ENCODE measurements at regions not wholly inside any gene's neighbourhood (a gene's known extent, or its start where the extent isn't known, plus 50 kb on each side); places are given as distances from the start of the nearest gene placed in this dataset.

DNA sequence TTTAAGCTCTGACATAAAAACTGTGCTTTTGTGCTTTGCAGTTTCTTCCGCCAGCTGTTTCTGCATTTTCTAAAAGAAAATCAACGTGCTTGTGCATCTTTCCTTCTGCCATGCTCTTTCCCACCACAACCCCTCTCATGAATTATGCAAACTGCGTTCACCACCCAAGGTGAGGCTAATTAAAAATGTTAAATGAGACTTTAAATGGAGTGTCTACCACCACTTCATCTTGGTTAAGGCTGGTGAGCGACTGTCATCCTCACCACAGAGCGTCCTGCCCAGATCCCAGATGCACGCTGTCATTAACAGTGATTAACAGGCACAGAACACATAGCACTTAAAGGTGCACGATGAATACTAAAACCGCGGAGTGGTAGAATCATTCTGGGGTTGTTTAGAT lies 250.5 kb upstream of the RAB6C start:
- 94% methylated on average over 6 of the region's 9 CpGs for WGBS (ENCODE audit: insufficient coverage)
- ChIA-PET POLR2A (no interaction called here), CTCF (interaction anchor here (1.5 kb wide), 1 partner anchor 15 kb away, joined by 4 read pairs; no protein-coding TSS in a partner anchor)
- Histone ChIP-seq H3K9me3 (ENCODE audit: control extremely low read depth in 1 of 5, control insufficient read depth in 4 of 5, insufficient read depth in 2 of 5, low read depth in 1 of 5, low read length in 4 of 5) (no peaks in the 10 kb centered on the region), H3K27me3 (replicated peaks in 2 of 5; ENCODE audit: control insufficient read depth in 4 of 5, insufficient read depth in 5 of 5, low read length in 4 of 5) (no peaks in the 10 kb centered on the region), H3K4me1 (ENCODE audit: control extremely low read depth in 1 of 4, control insufficient read depth in 4 of 4, insufficient read depth in 4 of 4, low read length in 3 of 4) (no peaks in the 10 kb centered on the region), H3K27ac (ENCODE audit: insufficient read depth in 1 of 2, low read depth in 1 of 2, low read length in 2 of 2, poor library complexity in 1 of 2, severe bottlenecking in 2 of 2) (no peak overlapping the region), H3K4me3 (ENCODE audit: control insufficient read depth in 1 of 7, extremely low read depth in 1 of 7, insufficient read depth in 4 of 7, low read depth in 2 of 7, low read length in 6 of 7) (no peak overlapping the region), H3K36me3 (ENCODE audit: control insufficient read depth in 4 of 4, insufficient read depth in 4 of 4, low read length in 3 of 4) (no peaks in the 10 kb centered on the region)
- DNase-seq, result no peak

- CTCF ChIA-PET, result no interaction called here
- H3K4me1 ChIP-seq (ENCODE audit: control extremely low read depth in 1 of 4, control insufficient read depth in 4 of 4, insufficient read depth in 4 of 4, low read length in 3 of 4), result no peaks in the 10 kb centered on the region
Measured at GRCh38 chr2:129729646-129730045, 249.8 kb upstream of the RAB6C start.

DNA sequence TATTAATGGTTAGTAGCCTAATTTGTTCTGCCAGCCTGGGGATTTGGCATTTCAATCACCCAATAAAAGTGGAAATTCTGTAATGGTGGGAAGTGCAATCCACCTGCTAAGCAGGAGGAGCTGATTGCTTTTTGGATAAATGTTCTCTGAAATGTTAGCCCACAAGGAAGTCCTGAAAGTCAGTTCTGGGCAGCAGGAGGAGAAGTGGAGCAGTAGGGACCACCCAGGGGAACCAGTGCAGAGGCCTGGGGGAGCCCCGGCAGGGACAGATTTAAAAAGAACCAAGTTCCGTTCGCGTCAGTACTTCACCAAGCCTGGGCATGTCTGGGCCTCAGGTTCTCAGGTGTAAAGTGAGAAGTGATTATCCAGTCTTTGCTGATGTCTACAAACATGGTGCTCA lies 248.5 kb upstream of the RAB6C start:
- 94% methylated on average over 4 of the region's 4 CpGs for WGBS (ENCODE audit: insufficient coverage)
- Histone ChIP-seq H3K27ac (ENCODE audit: insufficient read depth in 1 of 2, low read depth in 1 of 2, low read length in 2 of 2, poor library complexity in 1 of 2, severe bottlenecking in 2 of 2) (no peak overlapping the region), H3K9me3 (ENCODE audit: control extremely low read depth in 1 of 5, control insufficient read depth in 4 of 5, insufficient read depth in 2 of 5, low read depth in 1 of 5, low read length in 4 of 5) (no peaks in the 10 kb centered on the region), H3K36me3 (ENCODE audit: control insufficient read depth in 4 of 4, insufficient read depth in 4 of 4, low read length in 3 of 4) (no peaks in the 10 kb centered on the region), H3K27me3 (replicated peaks in 2 of 5; ENCODE audit: control insufficient read depth in 4 of 5, insufficient read depth in 5 of 5, low read length in 4 of 5) (no peaks in the 10 kb centered on the region), H3K4me3 (ENCODE audit: control insufficient read depth in 1 of 7, extremely low read depth in 1 of 7, insufficient read depth in 4 of 7, low read depth in 2 of 7, low read length in 6 of 7) (no peak overlapping the region), H3K4me1 (ENCODE audit: control extremely low read depth in 1 of 4, control insufficient read depth in 4 of 4, insufficient read depth in 4 of 4, low read length in 3 of 4) (no peaks in the 10 kb centered on the region)
- POLR2A ChIA-PET, result no interaction called here
- CTCF ChIA-PET, result no interaction called here
- no peak for DNase-seq

More at GRCh38 chr2:129729646-129730045, 249.8 kb upstream of the RAB6C start:
- WGBS (ENCODE audit: insufficient coverage), result 97% methylated on average over 4 of the region's 4 CpGs
- Histone ChIP-seq H3K27ac (ENCODE audit: insufficient read depth in 1 of 2, low read depth in 1 of 2, low read length in 2 of 2, poor library complexity in 1 of 2, severe bottlenecking in 2 of 2) (no peak overlapping the region), H3K36me3 (ENCODE audit: control insufficient read depth in 4 of 4, insufficient read depth in 4 of 4, low read length in 3 of 4) (no peaks in the 10 kb centered on the region), H3K27me3 (replicated peaks in 2 of 5; ENCODE audit: control insufficient read depth in 4 of 5, insufficient read depth in 5 of 5, low read length in 4 of 5) (no peaks in the 10 kb centered on the region), H3K9me3 (ENCODE audit: control extremely low read depth in 1 of 5, control insufficient read depth in 4 of 5, insufficient read depth in 2 of 5, low read depth in 1 of 5, low read length in 4 of 5) (no peaks in the 10 kb centered on the region), H3K4me3 (ENCODE audit: control insufficient read depth in 1 of 7, extremely low read depth in 1 of 7, insufficient read depth in 4 of 7, low read depth in 2 of 7, low read length in 6 of 7) (no peak overlapping the region)
- no peak for DNase-seq
- POLR2A ChIA-PET, result no interaction called here

DNA sequence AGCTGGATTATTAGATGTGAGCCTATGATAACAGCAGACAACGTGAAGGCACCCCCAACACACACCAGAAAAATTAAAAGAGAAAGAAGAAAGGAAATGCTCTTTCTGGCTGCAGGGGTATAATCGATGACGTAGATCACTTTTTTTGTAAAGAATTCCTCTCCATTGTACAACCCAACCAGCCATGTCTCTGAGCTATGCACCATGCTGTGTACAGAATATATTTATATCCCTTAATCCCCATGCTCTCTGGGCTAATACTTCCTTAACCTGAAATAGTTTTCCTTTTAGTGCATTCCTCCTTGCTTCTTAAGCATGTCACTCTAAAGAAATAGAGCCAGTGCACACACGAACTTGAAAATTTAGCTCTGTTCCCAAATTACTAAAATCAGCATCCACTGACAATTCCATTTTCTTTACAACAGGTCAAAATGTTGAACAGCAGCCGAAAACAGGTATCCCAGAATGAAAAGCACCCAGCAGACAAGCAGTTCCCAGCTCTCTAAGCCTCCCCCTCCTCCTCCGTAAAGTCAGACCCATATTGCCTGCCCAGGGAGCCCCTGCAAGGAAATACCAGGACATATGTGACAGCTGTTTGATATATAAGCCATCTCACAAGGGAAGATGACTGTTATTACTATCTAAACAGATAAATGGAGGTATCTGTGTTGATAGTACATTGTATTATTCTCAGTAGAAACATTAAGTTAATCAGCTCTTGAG lies 247.4 kb upstream of the RAB6C start:
- ChIA-PET CTCF (no interaction called here), POLR2A (no interaction called here)
- Histone ChIP-seq H3K4me3 (ENCODE audit: control insufficient read depth in 1 of 7, extremely low read depth in 1 of 7, insufficient read depth in 4 of 7, low read depth in 2 of 7, low read length in 6 of 7) (no peak overlapping the region), H3K4me1 (ENCODE audit: control extremely low read depth in 1 of 4, control insufficient read depth in 4 of 4, insufficient read depth in 4 of 4, low read length in 3 of 4) (no peaks in the 10 kb centered on the region), H3K36me3 (ENCODE audit: control insufficient read depth in 4 of 4, insufficient read depth in 4 of 4, low read length in 3 of 4) (no peaks in the 10 kb centered on the region), H3K9me3 (ENCODE audit: control extremely low read depth in 1 of 5, control insufficient read depth in 4 of 5, insufficient read depth in 2 of 5, low read depth in 1 of 5, low read length in 4 of 5) (peaks cover 0 to 3% (median 0%) of the 10 kb centered on the region in 5 experiments), H3K27me3 (replicated peaks in 2 of 5; ENCODE audit: control insufficient read depth in 4 of 5, insufficient read depth in 5 of 5, low read length in 4 of 5) (no peaks in the 10 kb centered on the region), H3K27ac (ENCODE audit: insufficient read depth in 1 of 2, low read depth in 1 of 2, low read length in 2 of 2, poor library complexity in 1 of 2, severe bottlenecking in 2 of 2) (no peak overlapping the region)
- DNase-seq, result no peak
- 100% methylated on average over 2 of the region's 6 CpGs for WGBS (ENCODE audit: insufficient coverage)

- POLR2A ChIA-PET, result no interaction called here
- WGBS (ENCODE audit: insufficient coverage), result 83% methylated on average over 7 of the region's 7 CpGs
- Histone ChIP-seq H3K4me3 (ENCODE audit: control insufficient read depth in 1 of 7, extremely low read depth in 1 of 7, insufficient read depth in 4 of 7, low read depth in 2 of 7, low read length in 6 of 7) (no peak overlapping the region), H3K4me1 (ENCODE audit: control extremely low read depth in 1 of 4, control insufficient read depth in 4 of 4, insufficient read depth in 4 of 4, low read length in 3 of 4) (no peaks in the 10 kb centered on the region), H3K27ac (ENCODE audit: insufficient read depth in 1 of 2, low read depth in 1 of 2, low read length in 2 of 2, poor library complexity in 1 of 2, severe bottlenecking in 2 of 2) (no peak overlapping the region), H3K9me3 (ENCODE audit: control extremely low read depth in 1 of 5, control insufficient read depth in 4 of 5, insufficient read depth in 2 of 5, low read depth in 1 of 5, low read length in 4 of 5) (peaks cover 0 to 3% (median 0%) of the 10 kb centered on the region in 5 experiments), H3K27me3 (replicated peaks in 2 of 5; ENCODE audit: control insufficient read depth in 4 of 5, insufficient read depth in 5 of 5, low read length in 4 of 5) (no peaks in the 10 kb centered on the region), H3K36me3 (ENCODE audit: control insufficient read depth in 4 of 4, insufficient read depth in 4 of 4, low read length in 3 of 4) (no peaks in the 10 kb centered on the region)
- DNase-seq, result no peak
- CTCF ChIA-PET, result no interaction called here
Measured at GRCh38 chr2:129732630-129733026, 246.8 kb upstream of the RAB6C start.

DNA sequence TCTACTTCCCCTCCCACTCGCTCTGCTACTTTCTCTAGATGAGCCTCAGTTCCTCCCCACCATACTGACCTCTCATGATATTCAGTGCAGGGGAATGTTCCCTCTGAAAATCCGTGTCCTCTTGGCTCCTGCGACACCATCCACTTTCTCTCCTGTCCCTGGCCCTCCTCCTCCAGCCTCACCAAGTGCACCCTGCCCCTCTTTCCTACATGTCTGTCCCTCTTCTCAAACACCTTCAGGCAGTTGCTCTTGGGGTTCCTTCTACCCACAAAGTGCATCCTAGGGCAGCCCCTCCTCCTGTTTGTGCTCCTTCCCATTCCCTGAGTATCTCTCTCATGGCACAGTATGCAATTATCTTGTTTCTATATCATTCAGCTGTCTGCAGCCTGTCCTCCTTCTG lies 246.4 kb upstream of the RAB6C start:
- ChIA-PET CTCF (no interaction called here), POLR2A (no interaction called here)
- Histone ChIP-seq H3K9me3 (ENCODE audit: control extremely low read depth in 1 of 5, control insufficient read depth in 4 of 5, insufficient read depth in 2 of 5, low read depth in 1 of 5, low read length in 4 of 5) (peaks cover 0 to 3% (median 0%) of the 10 kb centered on the region in 5 experiments), H3K27ac (ENCODE audit: insufficient read depth in 1 of 2, low read depth in 1 of 2, low read length in 2 of 2, poor library complexity in 1 of 2, severe bottlenecking in 2 of 2) (no peak overlapping the region), H3K4me1 (ENCODE audit: control extremely low read depth in 1 of 4, control insufficient read depth in 4 of 4, insufficient read depth in 4 of 4, low read length in 3 of 4) (no peaks in the 10 kb centered on the region), H3K36me3 (ENCODE audit: control insufficient read depth in 4 of 4, insufficient read depth in 4 of 4, low read length in 3 of 4) (no peaks in the 10 kb centered on the region), H3K27me3 (replicated peaks in 2 of 5; ENCODE audit: control insufficient read depth in 4 of 5, insufficient read depth in 5 of 5, low read length in 4 of 5) (no peaks in the 10 kb centered on the region), H3K4me3 (ENCODE audit: control insufficient read depth in 1 of 7, extremely low read depth in 1 of 7, insufficient read depth in 4 of 7, low read depth in 2 of 7, low read length in 6 of 7) (no peak overlapping the region)
- no peak for DNase-seq
- WGBS (ENCODE audit: insufficient coverage), result 94% methylated on average over 3 of the region's 3 CpGs

GRCh38 chr2:129733579-129733978 lies 245.9 kb upstream of the RAB6C start:
- H3K27me3 ChIP-seq (replicated peaks in 2 of 5; ENCODE audit: control insufficient read depth in 4 of 5, insufficient read depth in 5 of 5, low read length in 4 of 5), result no peaks in the 10 kb centered on the region
- H3K36me3 ChIP-seq (ENCODE audit: control insufficient read depth in 4 of 4, insufficient read depth in 4 of 4, low read length in 3 of 4), result no peaks in the 10 kb centered on the region
- no peak overlapping the region for H3K27ac ChIP-seq (ENCODE audit: insufficient read depth in 1 of 2, low read depth in 1 of 2, low read length in 2 of 2, poor library complexity in 1 of 2, severe bottlenecking in 2 of 2)
- DNase-seq, result no peak
- CTCF ChIA-PET, result no interaction called here
- H3K4me3 ChIP-seq (ENCODE audit: control insufficient read depth in 1 of 7, extremely low read depth in 1 of 7, insufficient read depth in 4 of 7, low read depth in 2 of 7, low read length in 6 of 7), result no peak overlapping the region
- POLR2A ChIA-PET, result no interaction called here
- H3K9me3 ChIP-seq (ENCODE audit: control extremely low read depth in 1 of 5, control insufficient read depth in 4 of 5, insufficient read depth in 2 of 5, low read depth in 1 of 5, low read length in 4 of 5), result peaks cover 0 to 3% (median 0%) of the 10 kb centered on the region in 5 experiments
- no peaks in the 10 kb centered on the region for H3K4me1 ChIP-seq (ENCODE audit: control extremely low read depth in 1 of 4, control insufficient read depth in 4 of 4, insufficient read depth in 4 of 4, low read length in 3 of 4)
- WGBS (ENCODE audit: insufficient coverage), result 87% methylated on average over 2 of the region's 2 CpGs
